HG02759 (cell line): ENCODE measurements at regions not wholly inside any gene's neighbourhood (a gene's known extent, or its start where the extent isn't known, plus 50 kb on each side); places are given as distances from the start of the nearest gene placed in this dataset.
"Not testable (repeated sequence)": the region's sequence is repeated elsewhere in the genome, so short reads cannot be mapped to it uniquely, and the experiment has no call there.

ENCODE experiments used
- ATAC-seq: cut with Tn5 transposase; IDR thresholded peaks from one replicate; pipeline ENCODE4 v1.9.1; 2021; ENCODE audit warnings: mild to moderate bottlenecking, moderate library complexity; ENCODE audit not compliant: unreplicated experiment

DNA sequence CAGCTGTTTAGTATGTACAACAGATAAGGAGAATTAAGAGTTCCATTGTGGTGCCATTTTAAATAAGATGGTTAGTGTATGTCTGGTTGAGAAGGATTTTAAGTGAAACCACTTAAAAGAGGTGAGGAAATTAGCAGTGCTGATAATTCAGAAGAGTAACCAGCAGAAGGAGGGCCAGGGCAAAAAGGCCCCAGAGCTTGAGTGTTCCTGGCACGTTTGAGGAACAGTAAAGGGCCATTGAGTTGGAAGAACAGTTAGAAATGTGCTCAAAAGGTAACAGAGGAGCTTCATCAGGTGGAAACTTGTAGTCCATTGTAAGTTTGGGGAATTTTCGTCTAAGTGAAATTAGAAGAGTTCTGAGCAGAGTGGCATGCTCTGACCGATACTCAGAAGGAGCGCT, 606.2 kb upstream of the ZFP42 start:
- ATAC-seq = no peak

DNA sequence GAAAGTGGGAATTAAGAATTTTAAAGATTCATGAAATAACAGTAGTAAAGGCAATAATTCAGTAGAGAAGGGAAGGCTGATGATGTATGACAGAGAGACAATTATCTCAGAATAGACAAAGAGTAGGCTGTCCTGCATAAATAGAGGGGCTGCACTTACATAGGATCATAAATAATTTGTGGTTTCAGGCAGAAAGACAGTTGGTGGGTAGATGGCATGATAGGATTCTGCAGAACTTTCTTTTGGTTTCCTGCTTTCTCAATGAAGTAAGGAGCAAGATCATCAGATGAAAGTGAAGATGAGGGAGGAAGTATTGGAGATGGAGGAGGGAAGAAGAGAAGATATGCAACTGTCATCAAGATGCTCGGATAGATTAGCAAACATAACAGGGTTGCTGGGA, 604.9 kb upstream of the ZFP42 start:
- no peak for ATAC-seq

DNA sequence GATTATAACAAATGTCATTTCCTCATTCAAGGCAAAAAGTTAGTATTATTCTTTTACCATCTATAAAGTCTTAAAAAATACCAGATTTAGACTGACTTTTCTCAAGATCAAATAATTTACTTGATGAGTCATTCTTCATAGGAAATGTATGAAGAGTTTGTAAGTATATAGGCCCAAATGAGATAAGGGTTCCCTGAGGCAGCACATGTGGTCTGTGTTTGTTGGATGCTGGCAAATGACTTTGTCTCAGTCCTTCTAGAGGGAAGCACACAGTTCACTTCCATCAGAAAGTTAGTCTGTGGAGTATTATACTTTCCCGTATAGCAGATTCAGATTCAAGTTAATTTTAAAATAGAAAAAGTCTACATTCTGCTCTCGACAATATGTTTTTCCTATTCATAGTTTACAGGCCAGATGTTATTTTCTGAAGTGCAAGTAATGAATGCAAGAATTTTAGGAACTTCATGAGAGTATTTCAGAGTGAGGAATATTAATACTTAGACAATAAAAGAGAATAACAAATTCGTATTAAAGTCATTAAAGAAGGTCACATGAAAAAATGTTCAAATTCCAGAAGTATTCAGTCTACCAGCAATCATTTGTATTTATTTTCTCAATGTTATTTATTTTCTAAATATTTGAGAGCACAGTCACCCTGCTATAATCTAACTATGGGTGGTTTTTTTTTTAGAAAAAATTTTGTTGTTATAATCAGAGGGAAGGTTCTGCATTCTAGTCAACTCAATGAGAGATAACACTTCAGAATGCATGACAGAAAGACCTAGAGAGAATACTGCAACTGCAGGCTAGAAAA, 601.8 kb upstream of the ZFP42 start:
- ATAC-seq = no peak

DNA sequence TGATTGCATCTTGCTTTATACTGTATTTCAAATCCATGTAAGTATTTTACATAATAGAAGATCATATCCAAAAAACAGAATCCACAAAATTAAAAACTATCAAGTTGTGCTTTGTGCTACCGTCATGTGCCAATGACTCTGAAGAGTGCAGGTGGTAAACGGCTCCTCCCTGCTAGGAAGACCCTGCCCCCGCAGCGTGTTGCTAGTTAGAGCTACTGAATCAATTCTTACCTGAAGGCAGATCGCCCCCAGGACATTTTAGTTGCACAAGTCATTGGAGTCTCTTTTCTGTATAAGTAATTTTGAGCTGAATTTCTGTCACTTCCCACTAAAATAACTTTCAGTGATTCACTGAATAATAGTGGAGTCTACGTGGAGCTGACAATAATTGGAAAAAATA, 599.5 kb upstream of the ZFP42 start:
- no peak for ATAC-seq

DNA sequence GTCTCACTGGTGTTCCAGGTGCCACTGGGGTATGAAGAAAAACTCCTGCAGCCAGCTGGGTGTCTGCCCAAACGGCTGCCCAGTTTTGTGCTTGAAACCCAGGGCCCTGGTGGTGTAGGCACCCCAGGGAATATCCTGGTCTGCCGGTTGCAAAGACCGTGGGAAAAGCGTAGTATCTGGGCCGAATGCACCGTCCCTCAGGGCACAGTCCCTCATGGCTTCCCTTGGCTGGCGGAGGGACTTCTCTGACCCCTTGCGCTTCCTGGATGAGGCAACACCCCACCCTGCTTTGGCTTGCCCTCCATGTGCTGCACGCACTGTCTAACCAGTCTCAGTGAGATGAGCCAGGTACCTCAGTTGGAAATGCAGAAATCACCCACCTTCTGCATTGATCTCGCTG, 587.1 kb upstream of the ZFP42 start:
- not testable (repeated sequence) for ATAC-seq

DNA sequence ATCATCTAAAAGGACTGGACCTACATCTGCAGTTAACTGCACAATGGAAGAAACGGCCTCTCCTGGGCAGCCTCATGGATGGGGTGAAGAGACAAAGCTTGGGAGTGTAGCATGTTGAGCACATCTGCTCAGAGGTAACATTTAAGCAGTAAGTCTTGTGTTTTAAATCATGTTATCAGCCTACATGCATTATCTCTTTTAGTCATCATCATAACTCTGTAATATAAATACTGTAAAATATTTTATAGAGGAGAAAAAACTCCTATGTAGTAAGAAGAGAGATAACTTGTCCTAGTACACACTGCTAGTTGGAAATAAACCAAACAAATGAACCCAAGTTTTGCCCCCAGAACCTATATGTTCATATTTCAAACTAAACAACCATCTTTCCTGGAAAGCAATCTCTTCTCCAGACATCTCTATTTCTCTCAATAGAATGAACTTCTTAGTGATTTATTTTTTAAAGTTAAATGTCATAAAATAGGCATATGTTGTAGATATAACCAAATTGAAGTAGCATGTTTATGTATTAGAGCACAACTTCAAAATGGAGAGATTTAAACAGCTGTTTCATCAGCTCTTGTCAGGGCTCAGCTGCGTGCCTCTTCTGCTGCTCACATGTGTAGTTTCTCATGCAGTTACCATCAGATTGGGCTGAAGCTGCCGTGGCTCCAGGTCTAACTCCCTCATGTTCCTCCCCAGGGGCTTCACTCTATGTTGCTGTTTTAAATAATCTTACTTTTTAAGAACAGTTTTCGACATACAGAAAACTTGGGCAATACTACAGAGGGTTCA, 581.8 kb upstream of the ZFP42 start:
- ATAC-seq = no peak

DNA sequence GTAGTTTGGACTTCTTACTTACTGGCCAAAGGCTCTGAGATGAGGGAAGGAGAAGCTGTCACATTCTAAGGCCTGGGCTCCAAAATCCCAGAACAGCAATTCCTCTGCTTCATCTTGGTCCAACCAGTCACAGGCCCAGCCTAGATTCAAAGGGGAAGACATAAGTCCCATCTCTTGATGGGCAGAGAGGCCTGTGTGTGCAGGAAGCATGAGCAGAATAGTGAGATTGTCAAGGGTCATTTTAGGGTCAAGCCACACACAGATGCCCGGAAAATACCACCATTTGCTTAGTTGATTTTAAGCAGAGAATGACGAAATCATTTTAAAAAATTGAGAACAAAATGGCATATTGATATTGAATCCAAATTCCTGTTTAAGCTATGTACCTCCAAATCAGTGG, 580.9 kb upstream of the ZFP42 start:
- ATAC-seq = no peak

DNA sequence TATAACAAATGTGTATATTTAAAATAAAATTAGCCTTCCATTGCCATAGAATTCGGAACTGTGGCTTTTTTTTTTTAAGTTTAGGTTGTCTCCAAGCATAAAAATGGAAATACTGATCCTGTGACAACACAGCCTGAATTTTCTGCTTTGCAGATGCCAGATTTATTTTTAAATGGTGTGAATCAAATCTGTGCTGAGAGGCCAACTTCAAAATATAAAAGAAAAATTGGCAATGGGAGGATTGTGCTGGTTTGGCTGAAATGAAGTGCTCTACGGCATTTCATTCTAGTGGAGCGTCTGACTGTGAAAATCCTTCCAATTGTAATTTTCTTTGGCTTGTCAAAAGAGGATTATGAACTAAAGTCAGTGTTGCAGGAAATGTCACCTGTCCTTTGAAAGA, 580.3 kb upstream of the ZFP42 start:
- ATAC-seq = no peak

DNA sequence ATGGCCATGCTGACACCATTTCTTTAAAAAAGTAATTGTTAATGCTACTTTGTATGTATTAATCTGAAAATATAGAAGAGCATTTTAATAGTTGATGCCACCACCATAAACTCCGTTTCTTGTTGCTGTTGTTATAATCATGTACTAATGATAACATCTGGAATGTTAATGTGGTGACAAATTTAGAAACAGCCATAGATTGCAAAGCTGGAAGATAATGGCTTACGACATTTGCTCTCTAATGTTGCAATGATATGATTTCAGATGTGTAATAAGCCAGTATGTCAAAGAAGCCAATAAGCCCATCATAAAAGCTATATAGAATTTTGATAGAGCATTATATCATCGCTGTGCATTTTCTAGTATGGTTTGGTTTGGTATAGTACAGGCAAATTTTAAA, 579.4 kb upstream of the ZFP42 start:
- no peak for ATAC-seq

DNA sequence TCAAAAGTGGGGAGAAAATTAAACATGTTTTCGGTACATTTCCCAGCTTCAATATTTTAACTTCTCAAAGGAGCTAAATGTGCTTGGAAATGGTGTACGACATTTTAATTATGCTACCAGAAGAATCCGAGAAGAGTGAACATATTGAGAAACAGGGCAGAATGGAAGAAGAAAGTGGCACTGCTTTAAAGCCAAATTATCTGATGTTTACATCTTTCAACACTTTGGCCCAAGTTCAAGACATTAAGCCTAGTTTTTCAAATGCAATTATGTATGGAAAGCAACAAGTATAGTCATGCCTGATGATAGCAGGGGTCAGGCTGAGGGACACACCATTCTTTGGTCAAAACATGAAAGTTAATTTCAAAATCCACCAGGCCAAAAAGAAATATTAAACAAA, 577.9 kb upstream of the ZFP42 start:
- no peak for ATAC-seq

DNA sequence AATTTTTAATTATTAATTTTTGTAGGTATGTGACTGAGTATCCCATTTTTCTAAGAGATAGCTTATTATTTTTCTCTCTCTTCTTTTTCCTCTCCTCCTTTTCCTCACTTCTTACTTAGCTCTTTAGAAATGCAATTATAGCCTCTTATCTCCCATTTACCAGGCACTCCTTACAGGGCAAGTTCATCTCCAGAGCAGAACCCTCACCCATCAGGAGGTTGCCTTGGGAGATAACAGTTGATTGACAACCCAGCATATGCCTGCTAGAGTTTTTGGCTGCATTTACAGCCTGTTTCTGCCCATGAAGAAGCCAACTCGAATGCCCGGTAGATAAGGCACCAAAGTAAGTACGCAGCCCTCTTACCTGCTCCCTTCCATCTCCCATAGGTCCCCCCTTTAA, 572.9 kb upstream of the ZFP42 start:
- no peak for ATAC-seq

DNA sequence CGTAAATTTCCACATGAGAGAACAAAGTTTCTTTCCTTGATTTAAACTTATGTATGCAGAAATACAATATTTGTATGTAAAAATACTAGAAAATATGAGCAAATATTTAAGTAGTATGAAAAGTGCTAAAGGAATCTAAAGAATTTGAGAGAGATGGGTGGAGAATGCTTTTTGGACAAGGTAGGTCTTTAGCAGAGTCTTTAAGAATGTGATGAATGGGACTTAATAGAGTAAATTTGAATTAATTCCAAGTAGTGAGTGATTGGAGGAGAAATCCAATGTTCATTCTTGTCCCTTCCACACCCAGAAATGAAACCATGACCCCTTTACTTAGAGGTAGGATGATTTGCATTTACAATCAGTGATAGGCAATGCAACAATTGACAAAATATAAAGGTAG, 570.9 kb upstream of the ZFP42 start:
- ATAC-seq = no peak

DNA sequence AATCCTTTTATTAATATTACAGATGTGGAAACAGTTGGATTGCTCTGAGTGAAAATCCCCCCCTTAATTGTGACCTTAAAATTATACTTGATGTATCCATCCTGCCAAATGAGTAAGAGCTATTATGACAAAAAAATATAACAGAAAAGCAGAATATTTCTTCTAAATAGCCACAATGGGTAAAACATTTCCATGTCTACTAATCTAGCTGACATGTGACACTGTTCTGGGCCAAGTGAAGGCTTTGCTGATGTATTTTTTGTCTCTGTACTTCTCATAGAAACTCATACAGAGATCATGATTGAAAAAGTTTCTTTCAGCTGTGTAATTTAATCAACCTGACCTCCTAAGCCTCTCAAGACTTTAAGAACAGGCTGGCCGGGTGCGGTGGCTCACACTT, 569.1 kb upstream of the ZFP42 start:
- no peak for ATAC-seq

DNA sequence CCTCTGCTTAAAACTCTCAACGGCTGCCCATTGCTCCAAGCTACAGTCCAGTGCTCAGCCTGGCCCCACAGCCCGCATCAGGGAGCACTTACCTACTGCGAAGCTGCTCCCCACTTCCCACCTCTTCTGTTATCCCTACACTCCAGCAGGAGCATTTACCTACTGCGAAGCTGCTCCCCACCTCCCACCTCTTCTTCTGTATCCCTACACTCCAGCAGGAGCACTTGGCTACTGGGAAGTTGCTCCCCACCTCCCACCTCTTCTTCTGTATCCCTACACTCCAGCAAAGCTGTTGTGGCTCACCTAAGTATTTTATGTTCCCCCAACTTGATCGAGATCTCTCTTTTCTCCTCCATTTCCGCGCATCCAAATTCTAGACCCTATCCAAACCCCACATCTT, 563.3 kb upstream of the ZFP42 start:
- no peak for ATAC-seq

DNA sequence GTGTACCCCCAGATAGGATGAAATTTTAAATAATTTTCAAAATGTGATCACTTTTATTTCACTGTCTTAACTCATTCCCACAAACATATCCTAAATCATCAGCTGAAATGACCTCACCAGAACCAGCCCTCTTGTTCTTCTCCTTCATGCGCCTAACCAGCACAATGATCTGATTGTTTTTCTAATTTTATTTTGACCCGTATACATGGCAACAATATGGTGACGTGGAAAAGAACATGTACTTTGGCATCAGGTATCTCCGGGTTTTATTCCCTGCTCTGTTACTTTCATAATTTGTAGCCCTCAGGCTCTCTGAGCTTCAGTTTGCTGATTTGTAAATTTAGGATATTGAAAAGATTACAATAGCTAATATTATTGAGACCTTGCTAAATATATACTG, 562.4 kb upstream of the ZFP42 start:
- ATAC-seq = no peak

DNA sequence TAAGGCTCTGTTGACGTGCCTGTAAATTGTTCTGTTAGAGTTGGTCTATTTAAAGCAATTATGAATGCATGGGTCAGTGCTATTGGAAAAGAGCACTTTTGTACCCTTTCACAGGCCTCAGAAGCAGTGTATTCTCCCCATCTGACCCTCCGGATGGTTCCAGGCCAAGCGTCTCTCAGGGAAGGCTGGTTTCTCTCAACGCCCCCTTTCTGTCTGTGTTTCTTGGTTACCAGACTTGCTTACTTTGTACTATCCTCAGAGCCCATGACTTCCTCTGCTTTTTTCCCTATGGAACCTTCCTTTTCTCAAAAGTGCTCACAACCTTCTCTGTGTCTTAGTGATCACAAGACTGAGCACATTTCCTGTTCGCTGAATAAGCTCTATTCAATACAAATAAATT, 559.3 kb upstream of the ZFP42 start:
- ATAC-seq = no peak

DNA sequence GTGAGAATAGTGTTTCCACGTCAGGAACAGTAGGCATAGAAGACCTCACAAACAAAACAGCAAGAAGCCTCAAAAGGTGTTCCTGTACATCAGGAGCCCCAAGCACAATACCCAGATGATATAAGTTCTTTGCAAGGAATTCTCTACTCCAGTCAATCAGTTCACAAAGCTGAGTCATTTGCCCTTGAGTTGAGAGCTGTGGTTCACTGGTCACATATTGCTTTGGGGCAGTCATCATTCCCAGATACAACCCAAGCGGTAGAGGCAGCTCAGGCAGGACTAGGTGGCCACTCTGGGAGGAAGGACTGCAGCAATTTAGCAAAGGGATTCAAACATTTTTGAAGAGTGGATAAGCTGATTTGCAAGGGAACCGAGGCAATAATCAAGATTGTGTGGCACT, 551.5 kb upstream of the ZFP42 start:
- no peak for ATAC-seq

DNA sequence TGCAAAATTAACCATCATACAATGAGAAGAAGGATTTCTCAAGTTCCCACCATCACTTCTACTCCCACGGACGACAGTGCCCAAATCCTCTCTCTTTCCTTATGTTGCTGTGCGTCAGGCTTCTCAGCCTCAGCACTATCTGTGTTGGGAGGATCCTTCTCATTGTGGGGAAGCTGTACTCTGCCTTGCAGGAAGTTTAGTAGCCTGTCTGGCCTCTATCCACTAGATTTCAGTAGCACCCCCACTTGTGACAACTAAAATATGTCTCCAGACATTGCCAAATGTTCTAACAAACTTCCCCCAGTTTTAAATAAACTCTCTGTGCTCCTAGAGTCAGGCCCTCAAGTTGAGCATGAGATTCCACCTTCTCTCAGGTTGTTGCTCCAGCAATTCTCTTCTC, 545.9 kb upstream of the ZFP42 start:
- ATAC-seq = no peak

DNA sequence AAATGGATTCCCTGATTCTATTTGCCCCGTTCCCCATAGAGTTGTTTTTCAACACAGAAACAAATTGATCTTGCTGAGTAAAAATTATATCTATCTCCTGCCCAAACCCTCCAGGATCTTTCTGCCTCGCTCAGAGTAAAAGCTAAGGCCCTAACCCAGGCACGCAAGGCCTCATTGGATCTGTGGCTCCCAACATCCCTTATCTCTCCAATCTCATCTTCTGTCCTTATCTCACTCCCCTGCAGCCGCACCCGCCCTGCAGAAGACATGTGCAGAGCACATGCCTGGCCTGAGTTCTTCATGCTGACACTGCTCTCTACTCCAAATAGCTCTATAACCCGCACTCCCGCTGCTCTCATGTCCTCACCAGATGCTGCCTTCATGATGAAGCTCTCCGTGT, 543.8 kb upstream of the ZFP42 start:
- ATAC-seq = no peak

DNA sequence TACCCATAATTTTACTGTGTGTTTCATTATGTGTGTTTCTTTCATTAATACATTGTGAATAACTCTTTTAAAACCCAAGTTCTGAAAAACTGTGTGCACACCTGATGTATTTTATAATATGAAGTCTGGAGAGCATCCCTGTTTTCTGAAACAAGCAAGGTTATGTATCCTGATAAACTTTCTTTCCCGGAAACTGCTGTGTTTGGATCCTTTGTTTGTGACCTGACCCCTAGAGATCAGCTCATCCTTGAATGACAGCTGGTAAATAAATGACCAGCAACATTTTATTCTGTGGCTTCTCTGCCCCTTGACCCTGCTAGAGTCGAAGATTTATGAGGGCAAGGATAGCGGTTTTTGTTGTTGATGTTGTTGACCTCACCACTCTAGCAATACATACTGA, 535.6 kb upstream of the ZFP42 start:
- ATAC-seq = no peak

DNA sequence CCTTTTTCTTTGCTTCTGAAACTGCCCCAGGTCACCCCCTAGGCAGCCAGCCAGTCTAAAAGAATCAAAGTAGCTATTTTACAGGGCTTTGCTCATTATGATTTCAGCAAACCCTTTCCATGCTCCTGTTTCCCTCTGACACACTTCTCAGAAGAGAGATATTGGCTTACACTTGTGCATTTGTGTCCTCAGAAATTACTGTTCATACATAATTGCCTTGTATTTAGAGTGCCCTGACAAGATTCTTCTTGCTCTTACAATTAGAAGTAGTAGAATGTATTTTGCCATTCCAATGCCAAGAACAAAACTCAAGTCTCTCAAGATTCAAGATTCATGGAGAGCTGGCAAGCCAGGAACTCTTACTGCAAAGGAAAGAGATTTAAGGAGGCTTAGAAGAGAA, 531.0 kb upstream of the ZFP42 start:
- ATAC-seq = no peak

DNA sequence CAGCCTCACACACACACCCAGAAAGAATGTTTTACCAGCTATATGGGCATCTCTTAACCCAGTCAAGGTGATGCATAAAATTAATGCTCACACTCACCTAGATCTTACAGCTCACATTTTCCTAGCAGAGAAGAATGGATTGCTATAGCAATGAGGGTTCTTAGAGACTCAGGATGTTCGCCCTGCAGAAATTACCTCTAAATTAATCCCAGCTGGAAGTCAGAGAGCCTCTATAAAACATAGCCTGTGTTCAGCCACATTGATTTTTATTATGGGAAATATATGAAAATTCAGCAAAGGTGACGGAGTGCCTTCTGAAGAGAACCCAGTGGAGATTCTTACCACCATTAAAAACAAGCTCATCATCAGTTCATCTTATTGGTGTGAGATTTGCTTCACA, 528.3 kb upstream of the ZFP42 start:
- ATAC-seq = no peak

DNA sequence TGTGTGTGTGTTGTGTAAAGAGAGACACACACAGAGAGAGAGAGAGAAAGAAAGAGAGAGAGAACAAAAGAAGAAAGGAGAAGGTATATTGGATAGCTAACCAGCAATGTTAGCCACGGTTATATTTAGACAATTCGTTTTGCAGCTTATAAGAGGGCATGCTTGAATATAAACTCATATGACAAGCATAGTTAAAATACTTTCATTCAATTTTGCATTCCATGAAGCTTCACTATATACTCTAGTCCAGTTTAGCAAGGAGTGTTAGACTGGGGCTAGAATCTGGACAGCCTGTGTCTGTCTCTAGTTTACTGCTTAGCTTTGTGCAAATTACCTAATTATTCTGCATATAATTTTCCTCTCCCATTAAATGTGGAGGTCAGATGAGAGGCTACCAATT, 525.9 kb upstream of the ZFP42 start:
- no peak for ATAC-seq
